ENCODE measurements at regions not wholly inside any gene's neighbourhood (a gene's known extent, or its start where the extent isn't known, plus 50 kb on each side); places are given as distances from the start of the nearest gene placed in this dataset.

GRCh38 chr19:5392486-5392885 is 51.9 kb upstream of the PTPRS start:
- Histone ChIP-seq H3K36me3 (ENCODE audit: control insufficient read depth in 2 of 2, insufficient read depth in 2 of 2, low read length in 2 of 2) (no peaks in the 10 kb centered on the region), H3K27ac (ENCODE audit: low read length) (no peak overlapping the region), H3K9ac (ENCODE audit: low read length in 2 of 2) (no peak overlapping the region), H3K4me3 (ENCODE audit: low read length in 2 of 2) (no peak overlapping the region), H3K4me1 (ENCODE audit: control insufficient read depth, insufficient read depth, low read length) (no peaks in the 10 kb centered on the region), H3K27me3 (ENCODE audit: control insufficient read depth in 1 of 2, insufficient read depth in 2 of 2, low read length in 2 of 2) (peaks cover 32 to 42% of the 10 kb centered on the region in 2 donors), H3K9me3 (ENCODE audit: control insufficient read depth in 2 of 2, low read length in 2 of 2) (peaks cover 2 to 5% of the 10 kb centered on the region in 2 donors)

- Histone ChIP-seq H3K9me3 (ENCODE audit: control insufficient read depth in 2 of 2, low read length in 2 of 2) (peaks cover 2 to 3% of the 10 kb centered on the region in 2 donors), H3K4me1 (ENCODE audit: control insufficient read depth, insufficient read depth, low read length) (no peaks in the 10 kb centered on the region), H3K27ac (ENCODE audit: low read length) (no peak overlapping the region), H3K9ac (ENCODE audit: low read length in 2 of 2) (no peak overlapping the region), H3K36me3 (ENCODE audit: control insufficient read depth in 2 of 2, insufficient read depth in 2 of 2, low read length in 2 of 2) (no peaks in the 10 kb centered on the region), H3K27me3 (ENCODE audit: control insufficient read depth in 1 of 2, insufficient read depth in 2 of 2, low read length in 2 of 2) (peaks cover 37 to 47% of the 10 kb centered on the region in 2 donors), H3K4me3 (ENCODE audit: low read length in 2 of 2) (no peak overlapping the region)
Observed at GRCh38 chr19:5393088-5393487, 52.5 kb upstream of the PTPRS start.

GRCh38 chr19:5394551-5395505 is 54.2 kb upstream of the PTPRS start:
- Histone ChIP-seq H3K27ac (ENCODE audit: low read length) (no peak overlapping the region), H3K4me1 (ENCODE audit: control insufficient read depth, insufficient read depth, low read length) (no peaks in the 10 kb centered on the region), H3K36me3 (ENCODE audit: control insufficient read depth in 2 of 2, insufficient read depth in 2 of 2, low read length in 2 of 2) (no peaks in the 10 kb centered on the region), H3K27me3 (ENCODE audit: control insufficient read depth in 1 of 2, insufficient read depth in 2 of 2, low read length in 2 of 2) (peaks cover 45 to 51% of the 10 kb centered on the region in 2 donors), H3K9ac (ENCODE audit: low read length in 2 of 2) (no peak overlapping the region), H3K9me3 (ENCODE audit: control insufficient read depth in 2 of 2, low read length in 2 of 2) (peaks cover 0 to 2% of the 10 kb centered on the region in 2 donors), H3K4me3 (ENCODE audit: low read length in 2 of 2) (no peak overlapping the region)

GRCh38 chr19:5395556-5395955 is 54.9 kb upstream of the PTPRS start:
- H3K9ac ChIP-seq (ENCODE audit: low read length in 2 of 2) = no peak overlapping the region
- H3K36me3 ChIP-seq (ENCODE audit: control insufficient read depth in 2 of 2, insufficient read depth in 2 of 2, low read length in 2 of 2) = no peaks in the 10 kb centered on the region
- H3K27me3 ChIP-seq (ENCODE audit: control insufficient read depth in 1 of 2, insufficient read depth in 2 of 2, low read length in 2 of 2) = peaks cover 45 to 52% of the 10 kb centered on the region in 2 donors
- no peak overlapping the region for H3K27ac ChIP-seq (ENCODE audit: low read length)
- H3K9me3 ChIP-seq (ENCODE audit: control insufficient read depth in 2 of 2, low read length in 2 of 2) = peaks cover 0 to 2% of the 10 kb centered on the region in 2 donors
- H3K4me3 ChIP-seq (ENCODE audit: low read length in 2 of 2) = no peak overlapping the region
- no peaks in the 10 kb centered on the region for H3K4me1 ChIP-seq (ENCODE audit: control insufficient read depth, insufficient read depth, low read length)

GRCh38 chr19:5396096-5396939 is 55.7 kb upstream of the PTPRS start:
- Histone ChIP-seq H3K27ac (ENCODE audit: low read length) (no peak overlapping the region), H3K9me3 (ENCODE audit: control insufficient read depth in 2 of 2, low read length in 2 of 2) (peaks cover 0 to 2% of the 10 kb centered on the region in 2 donors), H3K4me1 (ENCODE audit: control insufficient read depth, insufficient read depth, low read length) (no peaks in the 10 kb centered on the region), H3K27me3 (ENCODE audit: control insufficient read depth in 1 of 2, insufficient read depth in 2 of 2, low read length in 2 of 2) (peaks cover 45 to 52% of the 10 kb centered on the region in 2 donors), H3K4me3 (ENCODE audit: low read length in 2 of 2) (no peak overlapping the region), H3K9ac (ENCODE audit: low read length in 2 of 2) (no peak overlapping the region), H3K36me3 (ENCODE audit: control insufficient read depth in 2 of 2, insufficient read depth in 2 of 2, low read length in 2 of 2) (no peaks in the 10 kb centered on the region)

- H3K9ac ChIP-seq (ENCODE audit: low read length in 2 of 2) = no peak overlapping the region
- H3K4me3 ChIP-seq (ENCODE audit: low read length in 2 of 2) = no peak overlapping the region
- H3K27ac ChIP-seq (ENCODE audit: low read length) = no peak overlapping the region
- H3K36me3 ChIP-seq (ENCODE audit: control insufficient read depth in 2 of 2, insufficient read depth in 2 of 2, low read length in 2 of 2) = no peaks in the 10 kb centered on the region
- peaks cover 0 to 2% of the 10 kb centered on the region in 2 donors for H3K9me3 ChIP-seq (ENCODE audit: control insufficient read depth in 2 of 2, low read length in 2 of 2)
- H3K4me1 ChIP-seq (ENCODE audit: control insufficient read depth, insufficient read depth, low read length) = no peaks in the 10 kb centered on the region
- H3K27me3 ChIP-seq (ENCODE audit: control insufficient read depth in 1 of 2, insufficient read depth in 2 of 2, low read length in 2 of 2) = peaks cover 45 to 51% of the 10 kb centered on the region in 2 donors
Observed at GRCh38 chr19:5396963-5397362, 56.4 kb upstream of the PTPRS start.

- H3K27ac ChIP-seq (ENCODE audit: low read length) = no peak overlapping the region
- H3K4me3 ChIP-seq (ENCODE audit: low read length in 2 of 2) = no peak overlapping the region
- H3K9me3 ChIP-seq (ENCODE audit: control insufficient read depth in 2 of 2, low read length in 2 of 2) = peaks cover 0 to 2% of the 10 kb centered on the region in 2 donors
- H3K9ac ChIP-seq (ENCODE audit: low read length in 2 of 2) = no peak overlapping the region
- H3K27me3 ChIP-seq (ENCODE audit: control insufficient read depth in 1 of 2, insufficient read depth in 2 of 2, low read length in 2 of 2) = peaks cover 39 to 42% of the 10 kb centered on the region in 2 donors
- no peaks in the 10 kb centered on the region for H3K36me3 ChIP-seq (ENCODE audit: control insufficient read depth in 2 of 2, insufficient read depth in 2 of 2, low read length in 2 of 2)
- no peaks in the 10 kb centered on the region for H3K4me1 ChIP-seq (ENCODE audit: control insufficient read depth, insufficient read depth, low read length)
Observed at GRCh38 chr19:5397804-5398692, 57.2 kb upstream of the ZNRF4 start.

- Histone ChIP-seq H3K4me1 (ENCODE audit: control insufficient read depth, insufficient read depth, low read length) (no peaks in the 10 kb centered on the region), H3K9ac (ENCODE audit: low read length in 2 of 2) (no peak overlapping the region), H3K27ac (ENCODE audit: low read length) (no peak overlapping the region), H3K9me3 (ENCODE audit: control insufficient read depth in 2 of 2, low read length in 2 of 2) (peaks cover 0 to 2% of the 10 kb centered on the region in 2 donors), H3K36me3 (ENCODE audit: control insufficient read depth in 2 of 2, insufficient read depth in 2 of 2, low read length in 2 of 2) (no peaks in the 10 kb centered on the region), H3K4me3 (ENCODE audit: low read length in 2 of 2) (no peak overlapping the region), H3K27me3 (ENCODE audit: control insufficient read depth in 1 of 2, insufficient read depth in 2 of 2, low read length in 2 of 2) (peaks cover 34 to 38% of the 10 kb centered on the region in 2 donors)
Observed at GRCh38 chr19:5398693-5399057, 56.5 kb upstream of the ZNRF4 start.

- Histone ChIP-seq H3K9ac (ENCODE audit: low read length in 2 of 2) (no peak overlapping the region), H3K4me3 (ENCODE audit: low read length in 2 of 2) (no peak overlapping the region), H3K27me3 (ENCODE audit: control insufficient read depth in 1 of 2, insufficient read depth in 2 of 2, low read length in 2 of 2) (peaks cover 0 to 11% of the 10 kb centered on the region in 2 donors), H3K4me1 (ENCODE audit: control insufficient read depth, insufficient read depth, low read length) (no peaks in the 10 kb centered on the region), H3K9me3 (ENCODE audit: control insufficient read depth in 2 of 2, low read length in 2 of 2) (no peaks in the 10 kb centered on the region), H3K27ac (ENCODE audit: low read length) (no peak overlapping the region), H3K36me3 (ENCODE audit: control insufficient read depth in 2 of 2, insufficient read depth in 2 of 2, low read length in 2 of 2) (no peaks in the 10 kb centered on the region)
Observed at GRCh38 chr19:5403968-5404640, 51.1 kb upstream of the ZNRF4 start.
